Daoy (cell line): ENCODE measurements at regions not wholly inside any gene's neighbourhood (a gene's known extent, or its start where the extent isn't known, plus 50 kb on each side); places are given as distances from the start of the nearest gene placed in this dataset.

ENCODE experiments used
- DNase-seq: peaks from one replicate; pipeline ENCODE4 v3.0.0-alpha.2; 2015; ENCODE audit warnings: low read depth

DNA sequence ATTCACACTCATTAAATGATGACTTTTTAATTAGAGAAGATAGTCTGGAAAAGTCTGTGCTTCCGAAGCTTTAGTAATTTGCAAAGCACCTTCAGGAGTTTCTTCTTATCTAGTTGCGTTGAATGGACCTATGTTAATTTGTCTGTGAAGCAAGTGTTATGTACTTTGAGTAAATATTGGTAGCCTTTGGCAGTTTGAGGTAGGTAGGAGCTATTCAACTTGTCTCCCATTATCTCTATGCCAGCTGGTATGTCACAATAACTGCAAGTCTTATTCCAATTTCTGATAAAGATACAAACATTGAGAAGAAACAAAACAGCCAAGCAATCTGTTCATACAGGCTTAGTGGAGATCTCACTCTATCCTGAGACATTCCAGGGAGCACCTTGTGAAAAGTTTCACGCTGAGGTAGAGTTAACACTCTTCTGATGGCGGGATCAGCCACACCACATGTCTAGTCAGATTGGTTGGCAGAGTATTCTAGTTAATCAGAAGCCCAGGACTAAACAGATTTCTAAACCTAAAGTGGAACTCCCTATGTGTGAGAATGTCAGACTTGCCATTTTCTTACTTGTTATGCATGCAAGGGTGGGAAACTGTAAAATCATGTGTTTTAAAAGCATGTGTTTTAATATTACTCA lies 219.8 kb upstream of the MANEA start:
- DNase-seq = no peak

DNA sequence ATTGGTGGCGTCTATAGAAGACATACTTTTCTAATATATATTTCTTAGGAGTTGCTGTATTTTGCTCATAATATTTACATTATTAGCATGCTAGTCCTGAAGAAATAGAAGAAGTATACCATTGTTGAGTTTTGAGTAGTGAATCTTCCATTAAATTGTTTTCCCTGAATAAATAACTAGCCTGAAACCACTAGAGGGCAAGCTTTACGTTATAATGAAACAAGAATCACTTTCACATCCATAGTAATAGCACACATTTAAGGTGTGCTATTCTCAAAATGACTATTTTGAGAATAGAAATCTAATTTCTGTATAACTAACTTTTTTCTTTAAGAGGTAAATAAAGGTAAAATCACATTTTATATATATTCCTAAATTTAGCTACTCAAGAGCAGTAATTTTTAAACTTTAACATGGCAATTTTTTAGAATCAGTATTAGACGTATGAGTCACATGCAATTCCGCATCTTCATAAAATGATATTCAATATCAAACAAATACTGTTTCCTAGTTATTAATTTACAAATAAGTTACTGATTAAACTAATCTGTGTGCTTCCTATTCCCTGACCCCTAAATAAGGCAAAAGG lies 213.2 kb upstream of the MANEA start:
- DNase-seq = no peak

DNA sequence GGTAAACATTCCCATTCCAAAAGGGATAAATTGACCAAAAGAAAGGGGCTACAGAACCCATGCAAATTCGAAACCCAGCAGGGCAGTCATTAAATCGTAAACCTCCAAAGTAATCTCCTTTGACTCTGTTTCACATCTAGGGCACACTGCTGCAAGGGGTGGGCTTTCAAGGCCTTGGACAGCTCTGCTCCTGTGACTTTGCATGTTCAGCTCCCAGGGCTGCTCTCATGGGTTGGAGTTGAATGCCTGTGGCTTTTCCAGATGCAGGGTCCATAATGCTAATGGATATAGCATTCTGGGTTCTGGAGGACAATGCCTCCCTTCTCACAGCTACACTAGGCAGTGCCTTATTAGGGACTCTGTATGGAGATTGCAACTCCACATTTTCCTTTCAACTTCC lies 211.9 kb upstream of the MANEA start:
- no peak for DNase-seq

DNA sequence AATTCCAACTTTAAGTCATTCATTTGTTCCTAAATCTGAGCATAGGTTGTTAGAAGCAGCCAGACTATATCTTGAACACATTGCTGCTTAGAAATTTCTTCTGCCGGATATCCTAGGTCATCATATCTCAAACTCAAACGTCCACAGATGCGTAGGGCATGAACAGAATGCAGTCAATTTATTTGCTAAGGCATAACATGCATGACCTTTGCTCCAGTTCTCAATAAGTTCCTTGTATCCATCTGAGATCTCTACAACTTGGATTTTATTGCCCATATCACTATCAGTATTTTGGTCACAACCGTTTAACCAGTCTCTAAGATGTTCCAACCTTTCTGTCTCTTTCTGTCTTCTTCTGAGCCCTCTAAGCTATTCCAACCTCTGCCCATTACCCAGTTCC lies 210.9 kb upstream of the MANEA start:
- DNase-seq = no peak

GRCh38 chr6:95383878-95384277 lies 193.5 kb upstream of the MANEA start:
- DNase-seq = no peak

GRCh38 chr6:95384988-95385387 lies 192.3 kb upstream of the MANEA start:
- DNase-seq = no peak

- DNase-seq = no peak
These were observed 189.5 kb upstream of the MANEA start for GRCh38 chr6:95387845-95388244.

- no peak for DNase-seq
These were observed 172.6 kb upstream of the MANEA start for GRCh38 chr6:95404777-95405176.

GRCh38 chr6:95408111-95408510 lies 169.2 kb upstream of the MANEA start:
- DNase-seq = no peak

- DNase-seq = no peak
These were observed 167.2 kb upstream of the MANEA start for GRCh38 chr6:95410168-95410567.

- no peak for DNase-seq
These were observed 163.5 kb upstream of the MANEA start for GRCh38 chr6:95413789-95414188.

GRCh38 chr6:95417856-95418255 lies 159.5 kb upstream of the MANEA start:
- DNase-seq = no peak

GRCh38 chr6:95420792-95421191 lies 156.5 kb upstream of the MANEA start:
- DNase-seq = no peak

- DNase-seq = no peak
These were observed 154.0 kb upstream of the MANEA start for GRCh38 chr6:95423331-95423730.

DNA sequence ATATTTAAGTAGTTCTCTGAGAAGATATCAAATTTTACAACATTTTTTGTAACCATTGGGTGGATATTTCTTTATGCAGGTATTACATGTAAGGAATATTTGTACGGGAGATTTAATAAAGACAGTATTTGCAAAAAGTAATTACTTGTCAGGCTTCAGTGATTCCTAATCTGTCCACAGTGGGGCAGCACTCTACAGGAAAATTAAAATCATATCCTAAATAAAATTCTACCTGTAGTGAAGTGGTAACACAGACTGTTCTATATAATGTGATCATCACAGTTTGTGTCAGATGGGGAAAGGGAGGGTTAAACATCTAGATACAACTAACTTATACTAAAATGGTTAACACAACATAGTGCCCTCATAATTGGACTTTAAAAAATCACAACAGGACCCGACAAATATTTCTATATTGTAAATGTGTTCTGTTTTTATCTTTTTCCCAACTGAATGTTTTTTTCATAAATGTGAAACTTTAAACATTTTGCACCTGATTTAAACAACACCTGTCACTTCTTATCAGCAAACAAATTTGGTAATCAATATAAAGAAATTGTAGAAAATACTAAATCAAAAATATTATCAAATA lies 145.6 kb upstream of the MANEA start:
- DNase-seq = peak; percentile 2

- DNase-seq = no peak
These were observed 137.6 kb upstream of the MANEA start for GRCh38 chr6:95439741-95440140.

GRCh38 chr6:95448208-95448607 lies 129.1 kb upstream of the MANEA start:
- no peak for DNase-seq

DNA sequence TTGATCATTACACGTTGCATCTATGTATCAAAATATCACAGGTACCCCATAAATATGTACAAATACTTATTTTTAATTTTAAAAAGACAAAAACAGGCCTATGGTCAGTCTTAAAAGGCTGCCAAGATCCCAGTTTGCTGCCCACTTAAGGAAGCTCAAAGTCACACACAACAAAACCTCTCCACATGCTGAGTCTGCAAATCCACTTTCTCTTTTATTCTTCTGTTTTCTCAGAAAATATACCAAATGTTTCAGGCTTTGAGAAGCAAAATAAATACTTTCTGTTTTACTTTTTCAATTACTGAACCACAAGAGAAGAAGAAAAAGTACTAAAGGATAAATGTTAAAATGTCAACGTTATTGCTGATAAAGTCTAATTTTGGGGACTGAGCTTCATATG lies 107.8 kb upstream of the MANEA start:
- no peak for DNase-seq

GRCh38 chr6:95478941-95479340 lies 98.4 kb upstream of the MANEA start:
- DNase-seq = no peak

DNA sequence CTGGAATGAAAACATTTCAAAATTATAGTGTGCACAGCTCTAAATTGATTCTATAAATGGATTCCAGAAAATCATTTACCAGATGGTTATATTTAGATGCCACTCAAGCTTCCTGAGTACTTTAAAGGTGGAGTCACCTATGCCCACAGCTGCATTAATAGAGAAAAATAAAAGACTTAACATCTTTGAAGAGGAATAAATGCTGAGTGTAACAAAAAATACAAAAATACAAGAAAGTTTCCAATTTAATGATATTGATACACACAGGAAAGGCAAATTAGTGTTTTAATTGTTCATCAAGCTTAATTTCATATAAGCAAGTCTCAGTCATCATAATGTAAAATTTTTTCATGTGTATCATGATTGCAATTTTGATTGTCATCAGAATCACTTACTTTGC lies 89.5 kb upstream of the MANEA start:
- no peak for DNase-seq

DNA sequence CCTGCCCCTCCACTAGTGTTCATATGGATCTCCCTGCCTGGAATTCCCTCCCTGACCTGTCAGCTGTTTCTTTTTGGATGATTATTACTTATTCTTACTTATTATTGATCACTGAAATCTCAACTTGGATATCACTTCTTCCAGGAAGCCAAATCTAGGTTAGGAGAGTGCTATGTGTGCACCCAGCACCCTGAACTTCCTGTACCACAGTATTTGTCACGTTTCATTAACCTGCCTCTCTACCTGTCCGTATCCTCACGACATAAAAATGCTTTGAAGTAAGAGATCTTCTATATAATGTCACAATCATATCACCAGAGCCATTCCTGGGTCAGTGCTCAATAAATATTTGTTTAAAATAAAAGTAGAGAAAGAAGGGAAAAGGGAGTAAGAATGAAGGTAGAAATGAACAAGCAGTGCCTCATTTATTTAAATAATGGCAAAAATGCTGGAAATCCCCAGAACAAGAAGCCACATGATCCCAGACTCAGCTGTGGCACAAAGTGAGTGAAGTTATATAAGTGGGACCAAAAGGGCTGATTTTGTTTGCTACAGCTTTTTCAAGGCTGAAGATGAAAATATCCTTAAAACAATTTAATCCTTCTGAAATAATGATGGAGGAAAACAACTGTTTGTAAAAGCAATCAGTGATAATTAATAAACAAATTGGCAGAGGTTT lies 88.0 kb upstream of the MANEA start:
- no peak for DNase-seq

DNA sequence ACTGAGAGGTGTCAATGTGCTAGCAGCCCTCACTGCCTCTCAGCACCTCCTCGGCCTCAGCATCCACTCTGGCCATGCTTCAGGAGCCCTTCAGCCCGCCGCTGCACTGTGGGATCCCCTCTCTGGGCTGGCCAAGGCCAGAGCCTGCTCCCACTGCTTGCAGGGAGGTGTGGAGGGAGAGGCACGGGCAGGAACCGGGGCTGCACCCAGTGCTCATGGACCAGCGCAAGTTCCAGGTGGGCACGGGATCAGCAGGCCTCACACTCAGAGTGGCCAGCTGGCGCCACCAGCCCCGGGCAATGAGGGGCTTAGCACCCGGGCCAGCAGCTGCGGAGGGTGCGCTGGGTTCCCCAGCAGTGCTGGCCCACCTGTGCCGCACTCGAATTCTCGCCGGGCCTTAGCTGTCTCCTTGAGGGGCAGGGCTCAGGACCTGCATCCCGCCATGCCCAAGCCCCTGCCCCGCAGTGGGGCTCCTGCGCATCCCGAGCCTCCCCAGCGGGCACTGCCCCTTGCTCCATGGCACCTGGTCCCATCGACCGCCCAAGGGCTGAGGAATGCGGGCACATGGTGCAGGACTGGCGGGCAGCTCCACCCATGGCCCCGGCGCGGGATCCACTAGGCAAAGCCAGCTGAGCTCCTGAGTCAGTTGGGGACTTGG lies 80.4 kb upstream of the MANEA start:
- no peak for DNase-seq
